ENCODE measurements at regions not wholly inside any gene's neighbourhood (a gene's known extent, or its start where the extent isn't known, plus 50 kb on each side); places are given as distances from the start of the nearest gene placed in this dataset.

GRCh38 chr20:54897787-54898186, 422.4 kb downstream of the DOK5 start:
- no peak for TF ChIP-seq CTCF (conservative IDR thresholded peaks at IDR 0.05)
- 0 out of 7 replicates have a peak overlapping the region, but pooled peaks of 1 of the 3 experiments have one; percentile 22 for H3K27ac Mint-ChIP-seq
- WGBS (ENCODE audit: extremely low coverage, insufficient read length, low lambda C conversion rate), result no CpG with 5 or more reads among the region's 6 CpGs
- peaks cover 9 to 11% of the 10 kb centered on the region in 2 experiments; a peak in 4 of 5 replicates for H3K9me3 Mint-ChIP-seq
- no peaks in the 10 kb centered on the region for H3K27me3 ChIP-seq (ENCODE audit: insufficient read depth, low read length)
- H2AK5ac ChIP-seq (ENCODE audit: insufficient read length, low read length), result no peak overlapping the region
- no peaks in the 10 kb centered on the region for H3K4me1 Mint-ChIP-seq
- H4K8ac ChIP-seq (replicated peaks; ENCODE audit: insufficient read length, low read depth, low read length), result no peak overlapping the region
- H3K14ac ChIP-seq (ENCODE audit: insufficient read depth, low read length), result no peak overlapping the region
- no peak overlapping the region for H2BK120ac ChIP-seq (ENCODE audit: low read depth, low read length, poor library complexity, severe bottlenecking)
- no peaks in the 10 kb centered on the region for H4K20me1 ChIP-seq (ENCODE audit: control insufficient read depth, insufficient read depth, insufficient read length)
- no peak overlapping the region for H3K27ac ChIP-seq (ENCODE audit: insufficient read length, low read depth, low read length)
- H4K5ac ChIP-seq (ENCODE audit: insufficient read length, low read depth, low read length), result no peak overlapping the region
- H3K36me3 Mint-ChIP-seq (ENCODE audit: insufficient read depth in 1 of 3, low read depth in 3 of 3), result no peaks in the 10 kb centered on the region; a peak in 1 of 7 replicates
- no peak overlapping the region for H4K91ac ChIP-seq (ENCODE audit: insufficient read length, low read depth, low read length)
- H2BK20ac ChIP-seq (ENCODE audit: low read depth, low read length, poor library complexity, severe bottlenecking), result no peak overlapping the region
- no peak overlapping the region for H2BK15ac ChIP-seq (ENCODE audit: low read depth, low read length)
- H2BK5ac ChIP-seq (ENCODE audit: insufficient read length, low read length), result no peak overlapping the region
- no peaks in the 10 kb centered on the region for H3K9me3 ChIP-seq (ENCODE audit: control insufficient read depth, low read depth, low read length)
- no peak for DNase-seq
- H3K23ac ChIP-seq (ENCODE audit: insufficient read length, low read depth, low read length), result no peak overlapping the region
- no peak overlapping the region for H2AFZ ChIP-seq (ENCODE audit: low read length)
- no peak overlapping the region for H3K4me2 ChIP-seq (ENCODE audit: insufficient read depth, insufficient read length, low read length)
- no peak overlapping the region for H2BK12ac ChIP-seq (ENCODE audit: insufficient read length, low read depth, low read length)
- H3K27me3 Mint-ChIP-seq (ENCODE audit: low read depth), result no peaks in the 10 kb centered on the region; the same call in none of the 2 replicates
- H3K56ac ChIP-seq (ENCODE audit: insufficient read length, low read depth, low read length), result no peak overlapping the region
- H3K79me1 ChIP-seq (ENCODE audit: insufficient read depth, low read depth, low read length, poor library complexity, severe bottlenecking), result no peaks in the 10 kb centered on the region
- H3K18ac ChIP-seq (ENCODE audit: insufficient read length, low read depth, low read length), result no peak overlapping the region
- H3K4me1 ChIP-seq (ENCODE audit: insufficient read depth, low read length), result no peaks in the 10 kb centered on the region
- no peaks in the 10 kb centered on the region for H3K23me2 ChIP-seq (ENCODE audit: insufficient read length, low read depth, low read length, poor library complexity, severe bottlenecking)
- H3K4ac ChIP-seq (ENCODE audit: low read depth, low read length), result no peak overlapping the region
- no peak overlapping the region for H3K9ac ChIP-seq (ENCODE audit: extremely low read depth, insufficient read length, low read length)
- no peaks in the 10 kb centered on the region for H3K79me2 ChIP-seq (ENCODE audit: insufficient read depth, low read length)
- no peak overlapping the region for H3T11ph ChIP-seq (ENCODE audit: low read length)
- H3K4me3 Mint-ChIP-seq, result no peak overlapping the region

Data from H9 (cell line).